GM12864 (cell line): ENCODE measurements at regions not wholly inside any gene's neighbourhood (a gene's known extent, or its start where the extent isn't known, plus 50 kb on each side); places are given as distances from the start of the nearest gene placed in this dataset.

ENCODE experiments used
- DNase-seq: peaks from one replicate; pipeline ENCODE4 v3.0.0-alpha.2; 2011; ENCODE audit warnings: low read depth
- H3K4me3 ChIP-seq: 2 replicates; pipeline ENCODE4 v1.5.1; 2011; ENCODE audit warnings: mild to moderate bottlenecking, low read depth, low read length, control low read depth
- TF ChIP-seq, protein P1 (sequence below): IDR thresholded peaks from 2 replicates; pipeline ENCODE4 v1.5.1; 2011; ENCODE audit warnings: low read depth, mild to moderate bottlenecking, moderate library complexity, low read length, control low read depth, inconsistent platforms; ENCODE audit errors: missing control alignments

- DNase-seq, result no peak
- TF ChIP-seq, protein P1, sequence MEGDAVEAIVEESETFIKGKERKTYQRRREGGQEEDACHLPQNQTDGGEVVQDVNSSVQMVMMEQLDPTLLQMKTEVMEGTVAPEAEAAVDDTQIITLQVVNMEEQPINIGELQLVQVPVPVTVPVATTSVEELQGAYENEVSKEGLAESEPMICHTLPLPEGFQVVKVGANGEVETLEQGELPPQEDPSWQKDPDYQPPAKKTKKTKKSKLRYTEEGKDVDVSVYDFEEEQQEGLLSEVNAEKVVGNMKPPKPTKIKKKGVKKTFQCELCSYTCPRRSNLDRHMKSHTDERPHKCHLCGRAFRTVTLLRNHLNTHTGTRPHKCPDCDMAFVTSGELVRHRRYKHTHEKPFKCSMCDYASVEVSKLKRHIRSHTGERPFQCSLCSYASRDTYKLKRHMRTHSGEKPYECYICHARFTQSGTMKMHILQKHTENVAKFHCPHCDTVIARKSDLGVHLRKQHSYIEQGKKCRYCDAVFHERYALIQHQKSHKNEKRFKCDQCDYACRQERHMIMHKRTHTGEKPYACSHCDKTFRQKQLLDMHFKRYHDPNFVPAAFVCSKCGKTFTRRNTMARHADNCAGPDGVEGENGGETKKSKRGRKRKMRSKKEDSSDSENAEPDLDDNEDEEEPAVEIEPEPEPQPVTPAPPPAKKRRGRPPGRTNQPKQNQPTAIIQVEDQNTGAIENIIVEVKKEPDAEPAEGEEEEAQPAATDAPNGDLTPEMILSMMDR, result no peak
- H3K4me3 ChIP-seq, result no peak overlapping the region
Observed at GRCh38 chr1:244974106-244974505, 109.8 kb upstream of the HNRNPU start.

- TF ChIP-seq, protein P1, result no peak
- DNase-seq, result no peak
Observed at GRCh38 chr1:244971552-244972216, 107.3 kb upstream of the HNRNPU start.

DNA sequence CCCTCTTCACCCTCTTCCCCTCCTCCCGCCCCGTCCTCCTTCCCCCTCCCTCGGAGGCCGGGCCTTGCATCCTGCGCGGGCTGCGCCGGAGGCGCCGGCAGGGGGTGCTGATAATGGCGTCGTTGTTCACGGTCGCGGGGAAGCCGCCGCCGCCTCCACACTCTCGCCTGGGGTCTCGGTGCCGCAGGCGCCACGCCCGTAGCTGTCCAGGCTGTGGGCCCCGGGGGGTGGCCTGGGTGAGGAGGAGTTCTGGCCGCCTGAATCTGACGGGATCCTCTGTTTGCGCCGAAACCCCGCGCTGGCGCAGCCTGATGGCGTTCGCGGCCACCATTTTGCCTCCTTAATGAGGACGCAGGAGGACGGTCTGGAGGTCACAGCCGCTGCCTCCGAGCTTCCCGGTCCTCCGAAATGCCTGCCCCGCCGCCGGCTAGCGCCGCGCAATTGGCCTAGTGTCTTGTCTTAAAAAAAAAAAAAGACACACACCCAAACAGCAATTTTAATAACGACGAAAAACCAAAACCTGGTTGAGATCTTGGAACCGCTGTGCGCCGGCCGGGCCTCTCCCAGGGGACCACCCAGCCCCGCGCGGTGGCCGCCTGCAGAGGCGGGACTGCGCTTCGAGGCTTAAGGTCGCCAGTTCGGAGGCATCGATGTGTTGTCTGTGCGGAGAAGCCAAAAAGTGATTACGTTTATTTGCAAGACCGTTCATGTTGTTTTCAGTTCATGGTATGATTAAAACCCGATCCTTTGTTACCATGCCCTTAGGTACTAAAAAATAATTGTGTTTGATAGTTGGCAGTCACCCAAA lies 106.6 kb upstream of the HNRNPU start:
- peak overlapping the region; percentile 66 for H3K4me3 ChIP-seq
- TF ChIP-seq, protein P1, result peak; percentile 54
- peak; percentile 77 for DNase-seq

More at GRCh38 chr1:244971552-244972216, 107.3 kb upstream of the HNRNPU start:
- peak overlapping the region; percentile 66 for H3K4me3 ChIP-seq

DNA sequence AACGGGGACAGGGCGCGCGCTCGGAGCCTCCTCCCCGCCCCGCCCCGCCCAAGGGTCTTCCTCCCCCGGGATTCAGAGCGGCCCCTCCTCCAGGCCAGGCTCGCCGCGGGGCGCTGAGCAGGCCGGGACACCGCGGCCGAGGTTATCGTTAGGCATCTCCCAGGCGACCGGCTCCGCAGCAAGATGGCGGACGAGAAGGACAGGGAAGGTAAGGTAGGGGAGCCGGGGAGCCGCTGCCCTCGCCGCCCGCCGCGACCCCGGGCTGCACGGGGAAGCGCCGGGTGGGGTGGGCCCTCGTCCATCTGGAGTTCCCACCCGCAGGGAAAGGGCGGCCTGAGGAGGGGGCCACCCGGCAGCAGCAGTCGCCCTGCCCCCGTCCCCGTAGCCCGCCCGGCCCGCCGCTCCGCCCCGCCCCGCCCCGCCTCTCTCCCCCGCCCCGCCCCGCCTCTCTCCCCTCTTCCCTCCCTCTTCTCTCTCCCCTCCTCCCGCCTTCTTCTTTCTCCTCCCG lies 105.9 kb upstream of the HNRNPU start:
- peak overlapping the region; percentile 66 for H3K4me3 ChIP-seq
- TF ChIP-seq, protein P1, result no peak
- no peak for DNase-seq

GRCh38 chr1:244969355-244970235 lies 105.3 kb upstream of the HNRNPU start:
- DNase-seq, result no peak
- TF ChIP-seq, protein P1, result no peak
- peak overlapping the region; percentile 66 for H3K4me3 ChIP-seq

DNA sequence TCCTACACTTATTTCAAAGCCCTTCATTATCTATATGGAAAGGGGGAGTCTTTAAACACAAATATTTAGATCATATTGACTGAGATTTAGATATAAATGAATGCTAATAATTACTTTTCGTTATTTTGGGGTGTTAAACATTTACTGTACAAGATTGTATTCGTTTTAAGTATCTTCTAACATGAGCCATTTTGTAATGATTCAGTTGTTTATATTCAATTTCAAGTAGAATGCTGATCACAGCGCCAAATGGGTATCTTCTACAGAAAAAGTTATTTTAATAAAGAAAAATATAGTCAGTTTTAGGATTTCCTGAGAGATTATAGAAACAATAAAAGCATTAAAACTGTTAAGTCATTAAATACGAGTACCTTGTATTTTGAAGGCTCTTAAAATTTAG lies 104.5 kb upstream of the HNRNPU start:
- TF ChIP-seq, protein P1, result no peak
- DNase-seq, result no peak
- H3K4me3 ChIP-seq, result no peak overlapping the region
